ENCODE measurements at regions not wholly inside any gene's neighbourhood (a gene's known extent, or its start where the extent isn't known, plus 50 kb on each side); places are given as distances from the start of the nearest gene placed in this dataset.

- no peak overlapping the region for H3K4me3 ChIP-seq (ENCODE audit: low read depth, low read length)
- TF ChIP-seq CTCF (IDR thresholded peaks at IDR 0.05; ENCODE audit: low read depth, low read length, missing control alignments) = no peak
- DNase-seq (ENCODE audit: low read depth) = no peak
These were observed 281.0 kb downstream of the SAMD5 start for GRCh38 chr6:147789430-147789947.

- H3K4me3 ChIP-seq (ENCODE audit: low read depth, low read length) = no peak overlapping the region
- TF ChIP-seq CTCF (IDR thresholded peaks at IDR 0.05; ENCODE audit: low read depth, low read length, missing control alignments) = no peak
- DNase-seq (ENCODE audit: low read depth) = no peak
These were observed 285.6 kb downstream of the SAMD5 start for GRCh38 chr6:147793871-147794643.

DNA sequence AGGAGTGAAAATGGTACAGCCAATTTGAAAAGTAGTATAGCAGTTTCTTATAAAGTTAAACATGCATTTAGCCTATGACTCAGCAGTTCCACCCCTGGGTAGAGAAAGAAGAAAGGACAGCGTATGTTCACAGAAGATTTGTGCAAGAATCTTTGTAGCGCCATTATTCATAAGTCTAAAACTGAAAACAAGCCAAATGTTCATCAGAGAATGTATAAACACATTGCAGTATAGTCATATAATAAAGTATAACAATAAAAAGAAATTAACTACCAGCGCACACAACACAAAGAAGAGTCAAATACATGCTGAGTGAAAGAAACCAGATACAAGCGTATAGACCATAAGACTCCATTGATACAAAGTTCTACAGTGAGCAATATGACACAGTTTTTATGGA is 294.0 kb downstream of the SAMD5 start:
- DNase-seq (ENCODE audit: low read depth) = no peak
- no peak for TF ChIP-seq CTCF (IDR thresholded peaks at IDR 0.05; ENCODE audit: low read depth, low read length, missing control alignments)

GRCh38 chr6:147805155-147805554 is 296.7 kb downstream of the SAMD5 start:
- no peak for TF ChIP-seq CTCF (IDR thresholded peaks at IDR 0.05; ENCODE audit: low read depth, low read length, missing control alignments)
- no peak for DNase-seq (ENCODE audit: low read depth)
- no peak overlapping the region for H3K4me3 ChIP-seq (ENCODE audit: low read depth, low read length)

More for the DNA sequence above, 294.0 kb downstream of the SAMD5 start:
- H3K4me3 ChIP-seq (ENCODE audit: low read depth, low read length) = no peak overlapping the region

DNA sequence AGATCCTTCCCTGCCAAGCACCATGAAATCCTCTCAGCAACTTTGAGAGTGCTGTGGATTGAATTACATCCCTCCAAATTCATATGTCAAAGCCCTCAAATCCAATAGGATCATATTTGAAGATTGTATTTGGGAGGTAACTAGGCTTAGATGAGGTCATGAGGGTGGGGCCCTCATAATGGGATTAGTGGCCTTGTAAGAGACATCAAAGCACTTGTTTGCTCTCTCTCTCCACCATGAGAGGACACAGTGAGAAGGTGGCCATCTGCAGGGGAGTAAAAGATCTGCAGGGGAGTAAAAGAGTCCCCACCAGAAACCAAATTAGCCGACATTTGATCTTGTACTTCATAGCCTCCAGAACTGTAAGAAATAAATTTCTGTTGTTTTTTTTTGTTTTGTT is 298.2 kb downstream of the SAMD5 start:
- DNase-seq (ENCODE audit: low read depth) = no peak
- H3K4me3 ChIP-seq (ENCODE audit: low read depth, low read length) = no peak overlapping the region
- TF ChIP-seq CTCF (IDR thresholded peaks at IDR 0.05; ENCODE audit: low read depth, low read length, missing control alignments) = no peak

GRCh38 chr6:147808640-147809039 is 300.1 kb downstream of the SAMD5 start:
- no peak for DNase-seq (ENCODE audit: low read depth)
- no peak overlapping the region for H3K4me3 ChIP-seq (ENCODE audit: low read depth, low read length)
- no peak for TF ChIP-seq CTCF (IDR thresholded peaks at IDR 0.05; ENCODE audit: low read depth, low read length, missing control alignments)

Measured in GM12864 (cell line).